ENCODE measurements at regions not wholly inside any gene's neighbourhood (a gene's known extent, or its start where the extent isn't known, plus 50 kb on each side); places are given as distances from the start of the nearest gene placed in this dataset.

GRCh38 chr18:21928925-21929324 lies 188.3 kb downstream of the MIB1 start:
- no peak for TF ChIP-seq CTCF (IDR thresholded peaks at IDR 0.05; ENCODE audit: low read depth, low read length, missing control alignments)
- no peak for DNase-seq (ENCODE audit: extremely low read depth, low read depth)
- H3K4me3 ChIP-seq (replicated peaks; ENCODE audit: low read depth, low read length): no peak overlapping the region

GRCh38 chr18:21930177-21930576 lies 189.6 kb downstream of the MIB1 start:
- H3K4me3 ChIP-seq (replicated peaks; ENCODE audit: low read depth, low read length): no peak overlapping the region
- TF ChIP-seq CTCF (IDR thresholded peaks at IDR 0.05; ENCODE audit: low read depth, low read length, missing control alignments): no peak
- no peak for DNase-seq (ENCODE audit: extremely low read depth, low read depth)

- H3K4me3 ChIP-seq (replicated peaks; ENCODE audit: low read depth, low read length): no peak overlapping the region
- DNase-seq (ENCODE audit: extremely low read depth, low read depth): no peak
- TF ChIP-seq CTCF (IDR thresholded peaks at IDR 0.05; ENCODE audit: low read depth, low read length, missing control alignments): no peak
Measured at GRCh38 chr18:21933931-21934765, 193.6 kb downstream of the MIB1 start.

GRCh38 chr18:21934766-21935015 lies 194.1 kb downstream of the MIB1 start:
- no peak for TF ChIP-seq CTCF (IDR thresholded peaks at IDR 0.05; ENCODE audit: low read depth, low read length, missing control alignments)
- H3K4me3 ChIP-seq (replicated peaks; ENCODE audit: low read depth, low read length): no peak overlapping the region
- DNase-seq (ENCODE audit: extremely low read depth, low read depth): no peak

- TF ChIP-seq CTCF (IDR thresholded peaks at IDR 0.05; ENCODE audit: low read depth, low read length, missing control alignments): no peak
- DNase-seq (ENCODE audit: extremely low read depth, low read depth): no peak
- no peak overlapping the region for H3K4me3 ChIP-seq (replicated peaks; ENCODE audit: low read depth, low read length)
Measured at GRCh38 chr18:21943456-21943855, 202.9 kb downstream of the MIB1 start.

- TF ChIP-seq CTCF (IDR thresholded peaks at IDR 0.05; ENCODE audit: low read depth, low read length, missing control alignments): no peak
- no peak overlapping the region for H3K4me3 ChIP-seq (replicated peaks; ENCODE audit: low read depth, low read length)
- DNase-seq (ENCODE audit: extremely low read depth, low read depth): no peak
Measured at GRCh38 chr18:21949326-21950015, 208.9 kb downstream of the MIB1 start.

Data from HFF-Myc (cell line).